Left ventricle myocardium inferior (tissue), 1 donor: ENCODE measurements at regions not wholly inside any gene's neighbourhood (a gene's known extent, or its start where the extent isn't known, plus 50 kb on each side); places are given as distances from the start of the nearest gene placed in this dataset.

ENCODE experiments used
- DNase-seq: peaks from one replicate; pipeline ENCODE4 v3.0.0-alpha.2; 2020
- H3K27ac ChIP-seq: fragments of 200-600 bp; replicated peaks from 2 replicates; pipeline ENCODE4 v1.8.0; 2021
- H3K27me3 ChIP-seq: fragments of 200-600 bp; 2 replicates; pipeline ENCODE4 v1.8.0; 2021; ENCODE audit warnings: low read depth
- H3K36me3 ChIP-seq: fragments of 200-600 bp; 2 replicates; pipeline ENCODE4 v1.8.0; 2021
- H3K4me1 ChIP-seq: fragments of 200-600 bp; 2 replicates; pipeline ENCODE4 v1.8.0; 2021
- H3K4me3 ChIP-seq: fragments of 200-600 bp; 2 replicates; pipeline ENCODE4 v1.8.0; 2021; ENCODE audit warnings: mild to moderate bottlenecking, moderate library complexity
- H3K9me3 ChIP-seq: fragments of 200-600 bp; replicated peaks from 2 replicates; pipeline ENCODE4 v1.8.0; 2021
- CTCF ChIP-seq: fragments of 200-600 bp; IDR thresholded peaks from 2 replicates; pipeline ENCODE4 v1.8.0; 2021; ENCODE audit warnings: antibody characterized with exemption, mild to moderate bottlenecking, borderline replicate concordance
- intact Hi-C: fragments of 100-400 bp; cut with micrococcal nuclease; formaldehyde crosslinking; loops from one replicate; pipeline ENCODE4 v1.11.0; 2022
- donor health status: DM: no; HTN: yes; CAD: no; lungs with severe emphysema.

DNA sequence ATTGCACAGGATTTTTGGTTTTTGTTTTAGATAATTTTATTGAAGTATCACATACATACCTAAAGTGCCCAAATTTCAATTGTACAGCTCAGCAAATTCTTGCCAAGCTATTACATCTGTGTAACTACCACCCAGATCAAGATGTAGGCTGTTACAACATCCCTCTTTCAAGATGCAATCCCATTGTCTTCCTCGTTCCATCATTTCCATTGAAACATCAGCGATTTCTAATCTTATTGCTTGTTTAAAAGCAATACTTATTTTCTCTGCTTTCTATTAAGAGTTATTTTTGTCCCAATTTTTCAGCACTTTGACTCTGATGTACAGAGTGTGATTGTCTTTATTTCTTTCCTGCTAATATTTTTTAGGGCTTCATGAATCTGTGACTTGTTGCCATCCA is 372.8 kb upstream of the SHH start:
- peaks cover 32% of the 10 kb centered on the region for H3K9me3 ChIP-seq
- H3K4me1 ChIP-seq = no peaks in the 10 kb centered on the region
- intact Hi-C loops = no loop called here
- no peak overlapping the region for H3K27ac ChIP-seq
- H3K27me3 ChIP-seq = peaks cover 53% of the 10 kb centered on the region
- H3K36me3 ChIP-seq = no peaks in the 10 kb centered on the region
- no peak overlapping the region for H3K4me3 ChIP-seq
- no peak for TF ChIP-seq CTCF
- no peak for DNase-seq

GRCh38 chr7:156184164-156184563 is 371.9 kb upstream of the SHH start:
- no peak overlapping the region for H3K27ac ChIP-seq
- no peak overlapping the region for H3K4me3 ChIP-seq
- DNase-seq = no peak
- peaks cover 32% of the 10 kb centered on the region for H3K9me3 ChIP-seq
- TF ChIP-seq CTCF = no peak
- intact Hi-C loops = no loop called here
- peaks cover 54% of the 10 kb centered on the region for H3K27me3 ChIP-seq
- no peaks in the 10 kb centered on the region for H3K36me3 ChIP-seq
- no peaks in the 10 kb centered on the region for H3K4me1 ChIP-seq

- Histone ChIP-seq H3K36me3 (no peaks in the 10 kb centered on the region), H3K4me3 (no peak overlapping the region), H3K27me3 (peaks cover 68% of the 10 kb centered on the region), H3K9me3 (peaks cover 7% of the 10 kb centered on the region), H3K27ac (no peak overlapping the region), H3K4me1 (no peaks in the 10 kb centered on the region)
- DNase-seq = no peak
- TF ChIP-seq CTCF = no peak
- intact Hi-C loops = no loop called here
Measured at GRCh38 chr7:156180451-156181229, 368.4 kb upstream of the SHH start.

- Histone ChIP-seq H3K27ac (no peak overlapping the region), H3K9me3 (peaks cover under 1% of the 10 kb centered on the region), H3K27me3 (peaks cover 76% of the 10 kb centered on the region), H3K36me3 (no peaks in the 10 kb centered on the region), H3K4me1 (no peaks in the 10 kb centered on the region), H3K4me3 (no peak overlapping the region)
- no peak for TF ChIP-seq CTCF
- intact Hi-C loops = no loop called here
- DNase-seq = no peak
Measured at GRCh38 chr7:156179872-156180390, 367.7 kb upstream of the SHH start.

DNA sequence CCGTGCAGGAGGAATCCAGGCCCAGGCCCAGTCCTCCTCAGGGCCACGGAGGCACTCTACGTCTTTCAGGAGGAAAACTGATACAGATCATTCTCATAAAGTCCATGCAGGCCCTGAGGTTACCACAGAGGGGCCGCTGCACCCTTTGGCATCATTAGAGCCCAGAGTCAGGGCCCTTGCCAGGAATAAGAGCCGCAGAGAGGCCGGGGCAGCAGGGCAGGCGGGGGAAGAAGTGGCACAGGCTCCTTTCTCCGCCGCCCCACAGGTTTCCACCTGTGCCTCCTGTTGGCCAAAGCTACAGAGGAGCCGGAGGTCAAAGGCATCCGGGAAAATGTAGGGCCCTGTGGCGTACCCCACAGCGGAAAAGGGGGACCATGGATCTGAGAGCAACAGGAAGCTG is 366.6 kb upstream of the SHH start:
- intact Hi-C loops = no loop called here
- Histone ChIP-seq H3K4me3 (no peak overlapping the region), H3K27ac (no peak overlapping the region), H3K27me3 (peaks cover 81% of the 10 kb centered on the region), H3K36me3 (no peaks in the 10 kb centered on the region), H3K9me3 (no peaks in the 10 kb centered on the region), H3K4me1 (no peaks in the 10 kb centered on the region)
- TF ChIP-seq CTCF = no peak
- no peak for DNase-seq
